GM19397 (cell line): ENCODE measurements at regions not wholly inside any gene's neighbourhood (a gene's known extent, or its start where the extent isn't known, plus 50 kb on each side); places are given as distances from the start of the nearest gene placed in this dataset.
"Not testable (repeated sequence)": the region's sequence is repeated elsewhere in the genome, so short reads cannot be mapped to it uniquely, and the experiment has no call there.

Source experiments
- ATAC-seq: cut with Tn5 transposase; IDR thresholded peaks from one replicate; pipeline ENCODE4 v1.9.1; 2021; ENCODE audit warnings: mild to moderate bottlenecking, moderate library complexity; ENCODE audit not compliant: unreplicated experiment

- no peak for ATAC-seq
Observed at GRCh38 chr1:60826320-60827094, 255.9 kb upstream of the NFIA start.

- ATAC-seq: no peak
Observed at GRCh38 chr1:60825593-60825992, 256.8 kb upstream of the NFIA start.

- no peak for ATAC-seq
Observed at GRCh38 chr1:60823151-60823550, 259.2 kb upstream of the NFIA start.

- ATAC-seq: no peak
Observed at GRCh38 chr1:60822252-60822651, 260.1 kb upstream of the NFIA start.

GRCh38 chr1:60821156-60821555 lies 261.2 kb upstream of the NFIA start:
- ATAC-seq: no peak

GRCh38 chr1:60818969-60819701 lies 263.2 kb upstream of the NFIA start:
- no peak for ATAC-seq

GRCh38 chr1:60813071-60813470 lies 269.3 kb upstream of the NFIA start:
- ATAC-seq: no peak

- ATAC-seq: no peak
Observed at GRCh38 chr1:60809204-60809980, 273.0 kb upstream of the NFIA start.

GRCh38 chr1:60808676-60809075 lies 273.7 kb upstream of the NFIA start:
- no peak for ATAC-seq

- no peak for ATAC-seq
Observed at GRCh38 chr1:60802884-60803283, 279.5 kb upstream of the NFIA start.

- ATAC-seq: no peak
Observed at GRCh38 chr1:60797351-60797750, 285.0 kb upstream of the NFIA start.

- no peak for ATAC-seq
Observed at GRCh38 chr1:60791226-60791625, 291.1 kb upstream of the NFIA start.

GRCh38 chr1:60773099-60773498 lies 309.3 kb upstream of the NFIA start:
- not testable (repeated sequence) for ATAC-seq

GRCh38 chr1:60769082-60769481 lies 313.3 kb upstream of the NFIA start:
- ATAC-seq: no peak

- ATAC-seq: no peak
Observed at GRCh38 chr1:60765204-60765603, 317.2 kb upstream of the NFIA start.

GRCh38 chr1:60764489-60764888 lies 317.9 kb upstream of the NFIA start:
- no peak for ATAC-seq

GRCh38 chr1:60763741-60764140 lies 318.6 kb upstream of the NFIA start:
- no peak for ATAC-seq

- no peak for ATAC-seq
Observed at GRCh38 chr1:60762911-60763310, 319.4 kb upstream of the NFIA start.

- no peak for ATAC-seq
Observed at GRCh38 chr1:60762176-60762575, 320.2 kb upstream of the NFIA start.

GRCh38 chr1:60759291-60759690 lies 323.1 kb upstream of the NFIA start:
- ATAC-seq: no peak

GRCh38 chr1:60757485-60757884 lies 324.9 kb upstream of the NFIA start:
- ATAC-seq: no peak
